Stimulated activated naive CD8-positive, alpha-beta T cell treated with anti-CD3 and anti-CD28 coated beads, Interleukin-15, Interleukin-2, amounts not matched to agents 100 U/mL and 50 U/mL, for 24 hours (primary cell): ENCODE measurements at regions not wholly inside any gene's neighbourhood (a gene's known extent, or its start where the extent isn't known, plus 50 kb on each side); places are given as distances from the start of the nearest gene placed in this dataset.
"Not testable (repeated sequence)": the region's sequence is repeated elsewhere in the genome, so short reads cannot be mapped to it uniquely, and the experiment has no call there.

ENCODE experiments used
- ATAC-seq: fragments of 150-1000 bp; cut with Tn5 transposase; one replicate; pipeline ENCODE4 v1.10.0; 2021
- DNase-seq: peaks from one replicate; pipeline ENCODE4 v3.0.0; 2021

DNA sequence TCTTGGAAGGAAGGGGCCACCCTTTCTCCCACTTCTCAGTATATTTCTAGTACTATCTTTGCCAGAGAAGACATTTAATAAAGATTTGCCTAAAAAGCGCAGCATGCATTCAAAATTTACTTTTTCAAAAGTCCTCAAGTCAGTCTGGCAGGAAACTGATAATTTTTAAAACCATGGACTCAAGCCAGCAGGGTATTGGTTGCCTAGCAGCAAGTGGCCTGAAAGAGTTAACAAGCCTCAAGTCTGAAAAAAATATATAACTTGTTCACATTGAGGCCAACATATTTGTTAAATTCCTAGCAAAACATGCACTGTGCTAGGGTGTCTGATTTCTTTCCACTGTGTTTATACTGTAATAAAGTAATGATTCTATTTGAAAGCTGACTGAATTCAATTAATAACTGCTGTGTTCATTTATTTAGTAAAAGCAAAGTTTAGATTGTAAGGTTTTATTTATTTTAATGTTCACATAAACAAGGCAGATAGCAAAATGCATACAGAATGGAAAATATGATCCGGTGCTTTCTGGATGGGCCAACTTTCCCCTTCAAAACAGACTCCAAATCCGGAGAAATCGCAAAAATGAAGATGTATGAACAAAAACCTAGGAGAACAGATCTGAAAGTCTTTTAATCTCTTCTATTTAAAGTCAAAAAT, 218.5 kb upstream of the FGF13 start:
- DNase-seq = no peak

GRCh38 chrX:138928737-138929459, 217.4 kb upstream of the FGF13 start:
- ATAC-seq = no peak

More for the DNA sequence above, 218.5 kb upstream of the FGF13 start:
- no peak for ATAC-seq

DNA sequence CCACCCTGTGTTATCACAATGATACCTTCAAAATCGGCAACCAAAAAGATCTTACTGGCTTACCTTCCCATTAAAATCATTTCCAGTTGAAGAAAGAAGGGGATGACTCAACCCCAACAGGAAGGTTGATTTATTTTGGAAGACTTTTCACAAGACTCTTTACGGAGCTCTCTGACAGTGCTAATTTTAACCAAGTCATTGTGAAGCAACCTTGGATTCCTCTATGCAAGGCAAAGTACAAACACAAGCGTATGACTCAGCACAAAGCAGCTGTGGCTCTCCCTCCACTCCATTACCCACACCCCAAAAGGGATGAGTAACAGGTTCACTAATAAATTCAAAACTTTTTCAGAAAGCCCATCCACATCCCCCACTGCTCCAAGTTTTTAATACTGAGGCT, 213.8 kb upstream of the FGF13 start:
- no peak for ATAC-seq
- no peak for DNase-seq

More at GRCh38 chrX:138928737-138929459, 217.4 kb upstream of the FGF13 start:
- DNase-seq = no peak

DNA sequence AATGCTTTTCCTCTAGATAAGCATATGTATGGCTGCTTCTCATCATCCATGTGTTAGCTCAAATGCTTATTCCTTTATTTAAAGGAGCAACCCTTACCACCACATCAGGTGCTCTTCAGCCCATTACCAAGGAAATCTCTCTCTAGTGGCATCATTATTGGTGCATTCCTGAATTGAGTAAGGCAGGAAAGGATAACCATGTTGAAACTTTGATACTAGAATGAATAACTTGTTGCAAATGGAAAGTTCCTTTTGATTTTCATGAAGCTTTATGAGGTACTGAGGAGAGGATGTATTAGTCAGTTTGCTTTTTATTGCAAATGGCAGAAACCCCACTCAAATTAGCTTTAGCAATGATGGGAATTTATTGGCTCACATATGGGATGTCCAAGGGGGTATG, 212.3 kb upstream of the FGF13 start:
- no peak for DNase-seq
- ATAC-seq = no peak

GRCh38 chrX:138921031-138921430, 209.5 kb upstream of the FGF13 start:
- DNase-seq = no peak
- no peak for ATAC-seq

DNA sequence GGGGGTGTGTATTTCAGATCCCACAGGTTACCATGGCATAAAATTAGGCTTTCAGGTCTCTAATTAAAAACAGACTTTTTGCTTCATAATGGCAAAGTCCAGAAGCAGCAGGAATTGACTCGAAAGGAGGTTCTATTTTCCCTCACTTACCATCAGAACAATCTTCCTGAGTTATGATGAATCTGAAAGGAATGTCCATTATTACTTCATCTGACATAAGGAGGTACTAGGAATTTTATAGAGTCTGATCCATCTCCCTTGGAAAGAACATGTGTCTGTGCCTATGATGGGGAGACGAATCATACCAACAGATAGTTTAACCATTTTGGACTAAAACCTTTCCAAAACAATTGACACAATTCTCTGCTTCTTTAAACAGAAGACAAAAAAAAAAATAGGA, 206.3 kb upstream of the FGF13 start:
- ATAC-seq = no peak

DNA sequence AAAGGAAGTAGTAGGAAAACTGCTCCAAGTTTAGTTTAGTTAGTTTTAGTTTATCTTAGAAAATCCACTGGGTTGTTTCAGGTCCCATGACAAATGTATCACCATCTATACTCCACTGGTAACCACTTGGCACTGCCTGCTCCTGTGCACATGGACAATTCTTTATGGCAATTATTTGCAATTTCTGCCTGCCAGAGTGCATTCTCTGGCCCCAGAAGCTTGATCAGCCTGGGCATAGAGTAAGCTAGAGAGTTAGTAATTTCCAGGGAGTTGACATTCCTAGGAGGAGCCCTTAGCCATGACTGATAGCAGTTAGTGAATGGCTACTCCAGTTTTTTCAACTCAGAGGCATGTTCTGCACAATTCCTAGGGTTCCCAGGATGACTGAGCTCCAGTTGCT, 203.2 kb upstream of the FGF13 start:
- no peak for DNase-seq
- ATAC-seq = no peak

More for the DNA sequence above, 206.3 kb upstream of the FGF13 start:
- DNase-seq = no peak

DNA sequence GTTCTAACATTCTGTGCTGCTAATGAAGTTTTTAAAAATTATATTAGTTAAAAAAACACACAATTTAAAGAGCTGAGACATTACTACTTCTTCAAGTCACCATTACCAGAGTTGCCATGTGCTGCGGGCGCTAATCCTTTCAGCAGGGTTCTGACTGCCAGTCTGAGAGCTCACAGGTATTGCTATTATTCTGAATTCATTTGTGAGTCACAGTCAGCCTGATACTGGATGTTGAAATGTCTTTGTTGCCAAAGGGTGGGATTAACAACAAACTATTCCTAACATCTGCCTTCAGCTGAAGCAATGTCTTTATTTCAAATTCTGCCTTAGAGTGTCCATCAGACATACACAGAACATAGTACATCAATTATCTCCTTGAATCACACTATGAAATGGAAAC, 197.1 kb upstream of the FGF13 start:
- no peak for DNase-seq
- ATAC-seq = no peak

DNA sequence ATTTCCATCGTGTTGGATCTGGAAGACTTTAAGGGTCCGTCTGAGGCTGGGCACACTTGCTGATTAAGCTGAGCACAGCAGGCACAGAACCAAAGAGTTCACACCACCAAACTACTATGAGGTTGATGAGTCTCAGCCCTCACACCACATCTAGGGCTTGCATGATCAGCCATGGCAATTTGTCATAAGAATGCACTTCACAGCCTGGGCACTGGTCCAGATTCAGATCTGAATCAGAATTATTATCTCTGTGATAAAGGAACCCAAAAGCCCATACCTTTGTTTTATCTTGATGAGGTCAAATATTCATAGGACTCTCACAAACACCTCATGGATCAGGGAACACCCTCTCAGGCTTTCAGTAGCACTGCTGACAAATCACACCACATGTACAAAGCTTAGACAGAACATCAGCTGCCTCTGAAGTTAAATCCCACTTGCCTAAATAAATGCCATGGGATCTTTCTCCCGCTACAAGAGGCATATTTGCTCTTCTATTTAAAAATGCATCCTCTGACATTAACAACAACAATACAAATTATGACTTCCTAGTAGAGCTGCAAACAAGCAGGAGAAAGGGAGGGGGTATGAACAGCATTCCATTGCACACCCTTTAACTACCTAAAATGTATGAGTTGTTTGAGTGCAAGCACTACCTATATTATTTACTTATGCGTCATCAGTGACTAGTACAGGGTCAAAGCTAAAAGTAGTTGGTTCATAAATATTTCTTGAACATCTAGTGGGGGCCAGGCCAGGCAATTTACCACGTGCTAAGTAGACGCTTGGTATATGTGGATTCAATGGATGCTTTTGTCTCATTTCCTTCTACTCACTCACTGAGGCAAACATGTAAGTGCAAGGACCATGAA, 186.3 kb upstream of the FGF13 start:
- ATAC-seq (no peak), DNase-seq (no peak)

- DNase-seq (no peak), ATAC-seq (no peak)
Observed at GRCh38 chrX:138890491-138890890, 179.0 kb upstream of the FGF13 start.

GRCh38 chrX:138889149-138889548, 177.6 kb upstream of the FGF13 start:
- DNase-seq (no peak), ATAC-seq (no peak)

DNA sequence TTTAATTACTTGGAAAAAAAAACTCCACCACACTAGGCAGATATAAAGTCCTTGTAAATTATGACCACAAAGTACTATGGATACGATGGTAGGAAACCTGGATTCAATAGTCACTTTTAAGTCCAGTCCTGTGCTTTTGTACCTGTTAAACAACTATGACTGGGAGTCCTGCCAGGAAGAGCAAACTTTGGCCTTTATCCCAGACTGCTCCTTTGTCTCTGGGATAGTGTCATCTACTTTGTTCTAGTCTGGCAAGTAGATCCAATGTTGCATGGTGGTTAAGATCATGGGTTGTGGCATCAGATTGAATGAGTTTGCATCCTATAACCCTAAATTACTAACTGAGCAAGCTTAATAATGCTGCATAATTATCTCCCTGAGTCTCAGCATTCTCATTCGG, 175.3 kb upstream of the FGF13 start:
- ATAC-seq (no peak), DNase-seq (no peak)

- ATAC-seq (no peak), DNase-seq (no peak)
Observed at GRCh38 chrX:138885886-138886285, 174.4 kb upstream of the FGF13 start.

DNA sequence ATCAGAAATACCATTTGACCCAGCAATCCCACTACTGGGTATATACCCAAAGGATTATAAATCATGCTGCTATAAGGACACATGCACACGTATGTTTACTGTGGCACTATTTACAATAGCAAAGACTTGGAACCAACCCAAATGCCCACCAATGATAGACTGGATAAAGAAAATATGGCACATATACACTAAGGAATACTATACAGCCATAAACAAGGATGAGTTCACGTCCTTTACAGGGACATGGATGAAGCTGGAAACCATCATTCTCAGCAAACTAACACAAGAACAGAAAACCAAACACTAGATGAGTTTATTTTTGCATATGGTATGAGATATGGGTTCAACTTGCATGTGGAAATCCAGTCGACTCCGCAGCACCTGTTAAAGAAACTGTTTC, 168.8 kb upstream of the FGF13 start:
- not testable (repeated sequence) for ATAC-seq, DNase-seq

GRCh38 chrX:138877746-138878145, 166.2 kb upstream of the FGF13 start:
- no peak for DNase-seq
- no peak for ATAC-seq

DNA sequence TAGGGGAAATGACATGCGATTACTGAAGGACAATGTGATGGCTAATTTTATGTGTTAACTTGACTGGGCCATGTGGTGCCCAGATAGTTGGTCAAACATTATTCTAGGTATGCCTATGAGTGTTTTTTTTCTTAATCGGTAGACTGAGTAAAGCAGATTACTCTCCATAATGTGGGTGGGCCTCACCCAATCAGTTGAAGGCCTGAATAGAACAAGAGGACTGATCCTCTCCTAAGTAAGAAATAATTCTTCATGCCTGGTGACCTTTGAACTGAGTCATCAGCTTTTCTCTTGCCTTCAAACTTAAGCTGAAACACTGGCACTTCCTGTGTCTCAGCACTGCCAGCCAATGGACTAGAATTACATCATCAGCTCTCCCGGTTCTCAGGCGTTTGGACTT, 164.0 kb upstream of the FGF13 start:
- ATAC-seq (no peak), DNase-seq (no peak)

DNA sequence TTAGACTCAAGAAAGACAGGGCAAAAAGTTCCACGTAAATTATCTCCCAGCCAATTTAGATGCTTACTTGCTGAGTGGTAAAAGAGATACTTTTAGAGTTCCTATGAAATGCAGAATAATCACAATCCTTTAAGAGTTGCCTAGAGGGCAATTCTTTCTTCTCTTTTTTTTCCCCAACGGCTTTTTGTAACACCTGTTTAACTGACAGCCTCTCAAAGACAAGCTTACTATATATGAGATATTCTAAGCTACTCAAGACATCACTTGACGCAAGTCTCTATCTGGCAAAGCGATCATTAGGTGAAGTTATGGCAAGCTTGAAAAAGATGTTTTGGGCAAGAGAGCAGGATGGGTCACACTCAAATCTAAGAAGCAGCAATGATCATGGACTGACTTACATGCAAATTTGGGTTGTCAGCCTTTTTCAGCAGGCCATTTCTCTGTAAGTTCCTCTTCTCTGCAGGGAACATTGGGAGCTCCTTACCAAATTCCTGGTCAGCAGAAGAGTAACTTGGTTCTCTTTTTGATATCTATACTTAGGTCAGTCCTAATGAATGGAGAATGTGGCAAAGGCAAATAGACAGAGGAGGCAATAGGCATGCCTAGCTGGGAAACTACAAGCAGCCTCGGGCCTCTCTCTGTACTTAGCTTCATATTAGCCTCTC, 162.9 kb upstream of the FGF13 start:
- ATAC-seq = no peak

GRCh38 chrX:138873640-138874039, 162.1 kb upstream of the FGF13 start:
- DNase-seq, ATAC-seq: not testable (repeated sequence)

More for the DNA sequence above, 162.9 kb upstream of the FGF13 start:
- no peak for DNase-seq

- no peak for DNase-seq
Observed at GRCh38 chrX:138872537-138872936, 161.0 kb upstream of the FGF13 start.

GRCh38 chrX:138871739-138872138, 160.2 kb upstream of the FGF13 start:
- ATAC-seq (no peak), DNase-seq (no peak)

More at GRCh38 chrX:138872537-138872936, 161.0 kb upstream of the FGF13 start:
- ATAC-seq = no peak

- DNase-seq (no peak), ATAC-seq (no peak)
Observed at GRCh38 chrX:138866643-138867042, 155.1 kb upstream of the FGF13 start.

DNA sequence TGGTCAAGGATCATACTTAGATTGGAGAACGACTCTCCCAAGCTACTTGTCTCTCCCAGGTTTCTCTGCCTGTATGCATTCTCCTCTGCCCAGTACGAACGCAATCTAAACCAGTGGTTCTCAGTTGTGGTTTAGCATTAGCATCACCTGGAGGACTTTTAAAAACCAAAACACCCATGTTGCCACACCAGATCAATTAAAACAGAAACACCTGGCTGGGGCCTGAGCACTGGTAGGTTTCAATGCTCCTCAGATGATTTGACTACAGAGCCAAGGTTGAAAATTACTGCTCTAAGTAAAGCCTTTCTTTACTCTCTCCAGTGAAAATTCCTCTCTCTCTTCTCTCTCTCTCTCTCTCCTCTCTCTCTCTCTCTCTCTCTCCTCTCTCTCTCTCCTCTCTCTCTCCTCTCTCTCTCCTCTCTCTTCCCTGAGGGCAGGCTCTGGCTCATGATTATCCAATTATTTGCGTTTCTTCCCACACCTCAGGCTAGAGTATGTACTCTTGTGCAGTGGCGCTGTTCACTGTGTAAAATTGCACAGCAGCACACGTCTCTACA, 153.7 kb upstream of the FGF13 start:
- DNase-seq = no peak

More for the DNA sequence above, 153.7 kb upstream of the FGF13 start:
- ATAC-seq = no peak
